Stimulated activated CD8-positive, alpha-beta memory T cell treated with anti-CD3 and anti-CD28 coated beads, Interleukin-7, amount 100 ng/mL, for 24 hours (primary cell): ENCODE measurements at regions not wholly inside any gene's neighbourhood (a gene's known extent, or its start where the extent isn't known, plus 50 kb on each side); places are given as distances from the start of the nearest gene placed in this dataset.

Experiments
- DNase-seq: peaks from one replicate; pipeline ENCODE4 v3.0.0-alpha.2; 2020; ENCODE audit warnings: low read depth

DNA sequence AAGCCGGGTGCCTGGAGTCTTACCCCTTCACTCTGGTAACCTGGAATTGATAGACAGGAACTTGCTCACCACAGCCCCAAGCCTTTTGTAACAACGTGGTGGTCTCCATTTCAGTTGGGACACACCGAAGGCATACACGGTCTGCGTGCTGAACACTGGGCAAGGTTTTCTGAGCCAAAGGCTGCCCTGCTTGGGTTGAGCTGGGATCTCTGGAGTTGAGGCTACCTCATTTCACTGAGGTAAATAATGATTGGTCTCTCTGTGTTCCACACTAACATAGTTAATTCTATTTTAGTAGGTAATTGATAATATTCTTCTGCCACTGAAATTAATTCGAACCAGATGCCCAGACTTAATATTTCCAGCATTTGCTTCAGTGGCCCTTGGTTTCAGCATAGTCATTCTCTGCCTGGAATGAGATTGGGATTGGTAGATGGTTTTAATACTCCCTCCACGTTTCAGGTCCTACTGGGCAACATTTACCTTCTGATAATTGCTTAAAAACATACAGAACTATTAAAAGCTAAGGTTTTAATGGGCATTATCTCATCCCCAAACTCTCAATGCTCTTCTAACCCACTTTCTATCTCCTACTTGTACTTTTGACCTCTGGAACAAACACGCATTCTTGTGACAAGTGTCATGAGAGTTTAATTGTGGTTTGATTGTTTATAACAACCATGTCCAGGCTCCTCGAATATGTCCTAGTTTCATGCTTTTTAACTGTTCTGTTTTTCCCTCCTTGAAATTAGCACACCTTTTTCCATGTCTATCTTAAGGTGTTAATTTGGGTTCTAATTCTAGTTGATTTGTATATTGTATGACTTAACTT lies 202.3 kb upstream of the KLF6 start:
- DNase-seq: no peak

DNA sequence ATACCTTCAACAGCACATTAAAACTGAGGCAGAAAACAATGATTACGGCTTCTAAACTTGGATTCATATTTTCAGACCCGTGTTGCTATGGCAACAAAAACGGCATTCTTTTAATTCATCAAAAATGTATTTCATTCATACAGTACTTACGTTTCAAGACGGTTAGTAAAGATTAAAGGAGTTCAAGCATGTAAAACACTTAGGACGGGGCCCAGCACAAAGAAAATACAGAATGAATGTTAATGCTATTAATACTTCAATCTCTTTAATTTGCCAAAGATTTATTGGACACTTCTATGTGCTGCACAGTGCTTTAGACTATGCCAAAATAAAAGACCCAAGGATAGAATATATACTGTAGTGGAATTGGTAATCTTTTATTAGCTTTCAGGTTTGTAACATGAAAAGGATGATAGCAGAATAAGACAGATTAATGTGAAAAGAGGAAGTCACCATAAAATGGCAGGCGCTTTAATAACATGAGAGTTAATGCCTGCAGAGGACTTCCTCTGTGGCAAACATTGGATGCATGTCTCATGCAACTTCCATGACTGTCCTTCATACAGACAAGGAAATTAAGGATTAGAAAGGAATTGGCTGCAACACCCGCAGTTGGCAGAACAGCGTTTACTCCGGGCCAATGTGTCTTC lies 201.6 kb upstream of the KLF6 start:
- DNase-seq: no peak

GRCh38 chr10:3982746-3983442 lies 197.9 kb upstream of the KLF6 start:
- no peak for DNase-seq

- no peak for DNase-seq
Measured at GRCh38 chr10:3981300-3981699, 196.3 kb upstream of the KLF6 start.

GRCh38 chr10:3980660-3981059 lies 195.7 kb upstream of the KLF6 start:
- DNase-seq: no peak

DNA sequence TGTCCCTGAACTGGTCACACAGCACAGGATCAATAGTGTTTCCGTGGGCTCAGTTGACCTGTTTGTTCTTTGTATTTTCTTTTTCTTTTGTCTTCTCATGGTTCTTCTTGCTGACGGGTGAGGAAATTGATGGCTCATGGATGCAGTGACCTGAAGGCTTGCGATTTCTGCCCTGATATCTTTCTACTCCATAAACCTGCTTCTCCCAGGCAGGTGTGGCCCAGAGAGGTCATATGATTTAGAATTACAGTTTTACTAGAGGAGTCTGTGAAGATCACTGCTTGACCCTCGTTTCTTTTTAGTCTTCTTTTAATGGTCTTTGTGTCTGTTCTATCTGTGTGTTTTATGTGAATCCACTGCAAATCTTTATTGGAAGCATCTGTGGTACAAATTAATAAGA lies 195.1 kb upstream of the KLF6 start:
- DNase-seq: no peak

GRCh38 chr10:3978761-3979160 lies 193.8 kb upstream of the KLF6 start:
- DNase-seq: no peak

DNA sequence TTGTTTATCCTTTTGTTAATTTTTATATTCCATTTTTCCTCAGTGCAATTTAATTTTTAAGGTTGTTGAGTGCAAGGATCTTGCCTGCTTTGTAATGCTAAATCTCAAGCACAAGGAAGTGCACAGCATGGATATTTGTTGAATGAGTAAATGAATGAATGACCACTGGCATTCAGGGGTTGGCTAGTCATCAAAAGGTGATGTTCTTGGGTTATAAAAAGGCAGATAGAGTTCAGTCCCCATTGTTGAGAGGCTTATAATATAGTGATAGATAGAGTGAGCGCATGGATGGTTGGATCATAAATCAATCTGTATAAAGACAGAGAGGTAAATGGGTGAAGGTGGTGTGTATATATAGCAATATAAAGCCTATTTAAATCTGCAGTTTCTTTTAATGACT lies 193.2 kb upstream of the KLF6 start:
- no peak for DNase-seq

GRCh38 chr10:3977761-3978160 lies 192.8 kb upstream of the KLF6 start:
- DNase-seq: no peak

DNA sequence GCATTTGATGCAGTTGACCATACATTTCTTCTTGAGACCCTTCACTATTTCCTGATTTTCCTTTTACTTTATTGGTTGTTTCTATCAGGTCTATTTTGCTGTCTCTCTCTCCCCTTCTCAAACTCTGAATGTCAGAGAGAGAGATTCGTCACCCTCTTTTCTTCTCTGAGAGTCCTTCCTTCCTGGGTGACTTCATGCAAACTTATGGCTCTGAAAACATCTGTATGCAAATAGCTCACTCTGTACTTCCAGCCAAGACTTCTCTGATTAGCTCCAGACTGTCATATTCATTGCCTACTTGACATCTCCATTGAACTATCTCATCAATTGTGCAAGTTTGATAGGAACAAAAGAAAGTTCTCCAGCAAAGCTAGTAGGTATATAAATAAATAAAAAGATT lies 191.7 kb upstream of the KLF6 start:
- no peak for DNase-seq

GRCh38 chr10:3976171-3976570 lies 191.2 kb upstream of the KLF6 start:
- no peak for DNase-seq

GRCh38 chr10:3975016-3975415 lies 190.0 kb upstream of the KLF6 start:
- DNase-seq: no peak

DNA sequence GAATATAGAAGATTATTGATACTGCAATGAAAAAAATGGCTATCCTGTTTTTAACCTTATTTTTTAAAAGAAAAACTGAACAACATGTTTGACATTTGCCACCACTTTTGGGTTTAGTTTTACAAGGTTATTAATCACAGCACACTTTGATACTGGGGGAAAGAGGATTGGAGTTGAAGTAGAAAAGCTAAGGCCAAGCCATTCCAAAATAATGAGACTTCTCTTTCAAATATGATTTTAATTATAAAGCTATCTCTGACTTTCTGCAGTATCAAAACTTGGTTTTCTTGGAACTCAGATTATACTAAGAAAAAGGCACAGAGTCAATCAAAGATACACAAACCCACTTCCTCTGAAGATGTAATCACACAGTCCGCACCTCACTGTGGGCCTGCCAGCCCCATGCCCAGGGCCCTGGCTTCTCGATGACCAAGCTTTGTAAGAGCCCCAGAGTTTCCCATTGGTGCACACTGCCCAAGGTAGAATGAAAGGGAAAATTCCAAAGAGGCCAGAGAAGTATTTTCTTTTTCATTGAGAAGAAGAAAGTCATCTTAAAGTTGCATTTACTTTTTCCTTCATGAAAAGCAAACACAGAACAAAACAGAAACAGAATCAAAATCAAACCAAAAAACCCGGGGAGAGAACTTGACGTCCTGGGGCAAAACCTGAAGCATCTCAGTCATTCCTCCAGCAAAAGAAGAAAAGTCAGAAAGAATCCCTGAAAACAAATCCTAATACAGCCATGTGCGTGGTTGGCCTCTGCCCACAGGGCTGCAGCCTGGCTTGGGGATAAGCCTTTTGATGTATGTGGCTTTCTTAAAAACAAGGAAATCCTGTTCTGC lies 187.7 kb upstream of the KLF6 start:
- no peak for DNase-seq

DNA sequence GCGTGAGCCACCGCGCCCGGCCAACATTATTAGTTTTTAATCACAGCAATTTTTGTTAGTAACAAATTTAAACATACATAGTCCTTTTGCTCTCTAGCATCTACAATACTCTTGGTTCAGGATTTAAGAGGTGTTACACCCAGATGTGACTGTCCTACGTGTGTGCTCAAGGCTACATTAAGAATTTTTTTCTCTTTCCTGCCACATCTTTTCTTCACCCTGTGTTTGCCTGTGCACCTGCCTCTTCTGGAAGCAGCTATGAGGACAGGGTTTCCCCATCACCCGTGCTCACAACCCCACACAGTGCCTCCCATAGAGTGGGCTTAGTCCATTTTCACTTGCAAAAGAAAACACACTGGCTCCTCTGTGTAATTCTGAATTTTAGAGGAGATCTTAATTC lies 186.7 kb upstream of the KLF6 start:
- DNase-seq: no peak

DNA sequence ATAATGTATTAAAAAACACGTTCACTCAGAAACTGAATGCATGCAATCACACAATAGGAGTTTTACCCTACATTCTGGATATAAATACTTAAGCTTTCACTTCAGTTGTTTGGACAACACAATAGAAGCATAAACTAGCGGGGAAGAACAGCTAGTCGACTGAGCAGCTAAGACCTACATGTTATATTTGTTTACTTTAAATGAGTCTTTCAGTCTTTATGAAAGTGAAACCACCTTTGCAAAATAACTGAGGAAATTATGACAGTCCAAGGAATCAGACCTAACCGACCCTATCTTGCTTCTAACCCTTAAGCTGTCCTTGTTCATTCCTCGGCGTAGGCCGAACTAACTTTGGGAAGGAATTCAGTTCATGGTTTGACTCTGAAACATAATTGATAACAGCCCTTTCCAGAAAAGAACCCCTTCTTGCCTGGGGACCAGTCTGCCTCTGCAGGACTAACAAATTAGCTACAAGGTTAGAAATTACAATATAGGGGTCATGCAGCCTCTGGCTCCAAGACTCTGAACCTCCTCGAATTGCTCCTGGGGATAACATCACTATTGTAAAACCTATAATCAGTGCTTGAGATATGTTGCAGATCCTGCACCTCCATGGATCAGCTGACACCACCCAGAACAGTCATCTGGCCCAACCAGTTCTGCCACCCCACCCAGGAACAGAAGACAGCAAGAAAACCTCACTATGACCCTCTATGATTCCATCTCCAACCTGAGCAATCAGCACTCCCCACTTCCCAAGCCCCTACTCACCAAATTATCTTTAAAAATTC lies 185.1 kb upstream of the KLF6 start:
- DNase-seq: no peak

GRCh38 chr10:3968727-3969126 lies 183.7 kb upstream of the KLF6 start:
- DNase-seq: no peak

DNA sequence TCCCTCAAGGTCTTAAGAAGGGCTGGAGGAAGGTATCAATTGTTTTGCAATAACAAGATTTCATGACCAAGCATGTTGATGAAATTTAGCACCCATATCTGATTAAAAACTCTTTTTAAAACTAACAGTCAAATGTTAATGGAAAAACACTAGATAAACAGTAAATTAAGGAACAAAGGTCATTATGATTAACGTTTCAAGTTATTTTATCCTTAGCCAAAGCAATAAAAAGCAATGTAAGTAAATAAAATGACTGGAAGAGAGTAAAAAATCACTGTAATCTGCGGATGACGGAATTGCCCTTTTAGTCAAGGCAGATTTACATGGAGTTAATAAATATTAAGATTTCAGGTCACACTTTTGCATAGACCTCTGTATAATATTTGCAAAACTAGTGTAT lies 179.5 kb upstream of the KLF6 start:
- DNase-seq: no peak

- DNase-seq: no peak
Measured at GRCh38 chr10:3963191-3963673, 178.2 kb upstream of the KLF6 start.

DNA sequence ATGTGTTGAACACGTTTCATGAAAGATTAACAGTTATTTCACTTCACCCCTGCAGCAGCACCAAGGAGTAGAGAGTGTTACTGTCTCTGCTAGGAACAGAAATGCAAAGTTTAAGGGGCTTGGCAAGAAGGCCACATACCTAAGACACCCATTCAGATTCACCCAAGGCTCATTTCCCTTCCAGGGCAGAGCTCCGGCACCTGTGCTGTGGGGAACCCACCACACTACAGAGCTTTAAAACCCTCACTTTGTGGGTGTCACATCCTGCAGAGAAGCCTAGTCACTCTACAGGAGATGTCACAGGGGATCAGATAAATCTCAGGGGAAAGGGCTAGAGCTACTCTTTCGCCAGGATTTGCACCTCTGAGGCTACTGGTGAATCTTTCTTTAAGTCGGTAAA lies 176.1 kb upstream of the KLF6 start:
- no peak for DNase-seq

- no peak for DNase-seq
Measured at GRCh38 chr10:3960496-3960895, 175.5 kb upstream of the KLF6 start.
